Kidney (tissue), 13 donors: ENCODE measurements at regions not wholly inside any gene's neighbourhood (a gene's known extent, or its start where the extent isn't known, plus 50 kb on each side); places are given as distances from the start of the nearest gene placed in this dataset.

Experiments
- DNase-seq, 5 donors: peaks; one replicate each; pipeline ENCODE4 v3.0.0-alpha.2; 2013 to 2020
- FAIRE-seq: peaks from 2 replicates; lab custom pipeline; 2012; peaks lifted over from hg19 to GRCh38; lab: Jason Lieb, UNC
- H3K27ac ChIP-seq, 2 donors: one replicate each; pipeline ENCODE4 v1.7.0; 2013; ENCODE audit warnings: low read depth in 2 of 2, low read length in 2 of 2, inconsistent platforms in 1 of 2
- H3K27me3 ChIP-seq: one replicate; pipeline ENCODE4 v1.7.1; 2013; ENCODE audit warnings: low read length, inconsistent platforms; ENCODE audit not compliant: control insufficient read depth, insufficient read depth
- H3K36me3 ChIP-seq, 3 donors: one replicate each; pipeline versions ENCODE4 v1.7.0 to v1.7.1; 2013; ENCODE audit warnings: low read length in 3 of 3, control low read depth in 1 of 3, inconsistent platforms in 1 of 3; ENCODE audit not compliant: insufficient read depth in 3 of 3, control insufficient read depth in 2 of 3
- H3K4me1 ChIP-seq, 3 donors: one replicate each; pipeline versions ENCODE4 v1.7.0 to v1.7.1; 2013; ENCODE audit warnings: low read length in 3 of 3, inconsistent platforms in 1 of 3, low read depth in 1 of 3; ENCODE audit not compliant: control insufficient read depth in 2 of 3, insufficient read depth in 2 of 3
- H3K4me3 ChIP-seq, 3 donors: one replicate each; pipeline versions ENCODE4 v1.7.0 to v1.8.1; 2013; ENCODE audit warnings: low read length in 3 of 3, control low read depth in 1 of 3, inconsistent platforms in 1 of 3
- H3K9ac ChIP-seq, 3 donors: one replicate each; pipeline versions ENCODE4 v1.7.0 to v1.7.1; 2013; ENCODE audit warnings: low read length in 3 of 3, control low read depth in 1 of 3, inconsistent platforms in 1 of 3
- H3K9me3 ChIP-seq, 3 donors: one replicate each; pipeline versions ENCODE4 v1.7.0 to v1.7.1; 2013; ENCODE audit warnings: low read length in 3 of 3, control low read depth in 1 of 3, inconsistent platforms in 1 of 3; ENCODE audit not compliant: control insufficient read depth in 2 of 3, insufficient read depth in 1 of 3
- intact Hi-C: fragments of 100-400 bp; cut with DNase I; formaldehyde crosslinking; loops from one replicate; pipeline ENCODE4 v1.11.1; 2022
- TF ChIP-seq, protein P1 (sequence below): IDR thresholded peaks from 3 replicates; pipeline ENCODE4 v1.5.1; 2012; ENCODE audit warnings: mild to moderate bottlenecking, moderate library complexity, borderline replicate concordance; ENCODE audit not compliant: insufficient read depth; ENCODE audit errors: extremely low read depth
- donor health status: control.
- donor health status: control.
- donor health status: control.
- donor health status: control.
- donor health status: control.
- donor health status: DM: yes; HTN: yes; CAD: no.
- donor health status: Normal renal cell carcinoma (clear cell type).

DNA sequence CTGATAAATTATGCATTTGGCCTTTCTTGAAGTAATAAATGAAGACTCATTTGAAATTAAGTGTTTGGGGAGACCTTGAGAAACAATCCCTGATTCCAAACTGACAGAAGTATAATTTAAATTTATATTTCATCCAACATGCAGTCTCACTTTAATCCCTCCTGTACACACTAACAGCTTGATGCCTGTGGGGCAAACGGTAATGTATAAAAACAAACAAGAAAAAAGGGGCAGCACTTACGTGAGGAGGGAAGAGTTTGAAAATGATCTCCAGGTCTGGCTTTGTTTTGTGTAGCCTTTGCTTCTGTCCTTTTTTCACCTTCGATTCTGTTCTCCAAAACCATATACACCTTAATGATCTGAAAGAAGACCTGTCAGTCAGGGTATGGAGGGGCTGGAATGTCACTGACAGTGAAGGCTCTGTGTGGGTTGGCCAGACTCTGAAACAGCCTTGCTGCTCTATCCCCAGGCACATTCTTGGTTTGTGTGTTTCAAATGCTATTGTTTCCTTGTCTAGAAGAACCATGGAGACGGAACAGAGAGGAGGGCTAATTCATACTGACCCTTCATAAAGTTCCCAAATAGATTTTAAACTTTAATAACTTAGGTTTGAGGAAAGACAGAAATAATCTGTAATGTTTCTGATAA lies 338.2 kb upstream of the WWC1 start:
- no peaks in the 10 kb centered on the region for H3K9me3 ChIP-seq
- no peaks in the 10 kb centered on the region for H3K36me3 ChIP-seq
- no peak overlapping the region for H3K4me3 ChIP-seq
- H3K27me3 ChIP-seq, result no peaks in the 10 kb centered on the region
- FAIRE-seq, result no peak
- TF ChIP-seq, protein P1, sequence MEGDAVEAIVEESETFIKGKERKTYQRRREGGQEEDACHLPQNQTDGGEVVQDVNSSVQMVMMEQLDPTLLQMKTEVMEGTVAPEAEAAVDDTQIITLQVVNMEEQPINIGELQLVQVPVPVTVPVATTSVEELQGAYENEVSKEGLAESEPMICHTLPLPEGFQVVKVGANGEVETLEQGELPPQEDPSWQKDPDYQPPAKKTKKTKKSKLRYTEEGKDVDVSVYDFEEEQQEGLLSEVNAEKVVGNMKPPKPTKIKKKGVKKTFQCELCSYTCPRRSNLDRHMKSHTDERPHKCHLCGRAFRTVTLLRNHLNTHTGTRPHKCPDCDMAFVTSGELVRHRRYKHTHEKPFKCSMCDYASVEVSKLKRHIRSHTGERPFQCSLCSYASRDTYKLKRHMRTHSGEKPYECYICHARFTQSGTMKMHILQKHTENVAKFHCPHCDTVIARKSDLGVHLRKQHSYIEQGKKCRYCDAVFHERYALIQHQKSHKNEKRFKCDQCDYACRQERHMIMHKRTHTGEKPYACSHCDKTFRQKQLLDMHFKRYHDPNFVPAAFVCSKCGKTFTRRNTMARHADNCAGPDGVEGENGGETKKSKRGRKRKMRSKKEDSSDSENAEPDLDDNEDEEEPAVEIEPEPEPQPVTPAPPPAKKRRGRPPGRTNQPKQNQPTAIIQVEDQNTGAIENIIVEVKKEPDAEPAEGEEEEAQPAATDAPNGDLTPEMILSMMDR, result no peak
- H3K9ac ChIP-seq, result no peak overlapping the region
- peak in 2 of 5 donors; percentile 29 to 46 for DNase-seq
- H3K4me1 ChIP-seq, result no peaks in the 10 kb centered on the region
- H3K27ac ChIP-seq, result no peak overlapping the region
- intact Hi-C loops, result no loop called here

DNA sequence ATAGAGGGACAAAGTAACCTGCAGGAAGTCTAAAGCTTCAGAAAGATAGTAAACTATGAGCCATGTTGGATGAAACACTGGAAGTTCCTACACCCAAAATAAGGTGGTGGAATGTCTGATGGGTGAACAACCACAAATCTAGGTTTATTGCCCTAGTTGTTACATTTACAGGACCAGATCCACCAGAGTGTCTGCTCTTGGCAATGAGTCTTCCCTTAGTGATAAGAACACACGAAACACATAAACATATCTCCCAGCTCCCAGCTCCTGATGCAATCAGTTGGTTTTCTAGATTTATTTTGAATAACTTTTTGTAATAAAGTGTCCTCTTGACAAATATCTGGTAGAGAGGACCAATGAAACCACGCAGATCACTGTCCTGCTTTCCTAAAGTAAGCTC lies 329.7 kb upstream of the WWC1 start:
- Histone ChIP-seq H3K9me3 (no peaks in the 10 kb centered on the region), H3K36me3 (no peaks in the 10 kb centered on the region), H3K27me3 (no peaks in the 10 kb centered on the region), H3K4me1 (no peaks in the 10 kb centered on the region), H3K27ac (no peak overlapping the region), H3K4me3 (no peak overlapping the region), H3K9ac (no peak overlapping the region)
- intact Hi-C loops, result no loop called here
- DNase-seq (no peak), FAIRE-seq (no peak)
- TF ChIP-seq, protein P1, result no peak

DNA sequence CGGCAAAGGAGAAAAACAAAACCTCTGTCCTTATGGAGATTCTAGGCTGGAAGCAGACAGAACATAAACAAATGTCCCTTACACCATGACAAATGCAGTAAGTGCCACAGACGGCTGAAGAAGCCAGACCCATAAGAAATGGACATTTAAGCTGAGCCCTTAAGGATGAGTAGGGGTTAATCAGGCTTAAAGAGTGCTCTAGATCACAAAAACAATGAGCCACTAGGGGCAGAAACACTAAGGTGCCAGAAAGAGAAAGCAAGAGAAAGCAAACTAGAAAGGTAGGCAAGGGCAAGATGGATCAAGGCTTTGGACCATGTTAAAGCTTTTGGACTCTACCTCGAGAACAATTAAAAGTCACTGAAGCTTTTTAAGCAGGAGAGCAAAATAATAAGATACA lies 326.9 kb upstream of the WWC1 start:
- DNase-seq (no peak), FAIRE-seq (no peak)
- H3K27ac ChIP-seq, result no peak overlapping the region
- intact Hi-C loops, result no loop called here
- H3K36me3 ChIP-seq, result no peaks in the 10 kb centered on the region
- no peaks in the 10 kb centered on the region for H3K27me3 ChIP-seq
- no peak overlapping the region for H3K9ac ChIP-seq
- TF ChIP-seq, protein P1, result no peak
- H3K9me3 ChIP-seq, result no peaks in the 10 kb centered on the region
- H3K4me3 ChIP-seq, result no peak overlapping the region
- H3K4me1 ChIP-seq, result no peaks in the 10 kb centered on the region

DNA sequence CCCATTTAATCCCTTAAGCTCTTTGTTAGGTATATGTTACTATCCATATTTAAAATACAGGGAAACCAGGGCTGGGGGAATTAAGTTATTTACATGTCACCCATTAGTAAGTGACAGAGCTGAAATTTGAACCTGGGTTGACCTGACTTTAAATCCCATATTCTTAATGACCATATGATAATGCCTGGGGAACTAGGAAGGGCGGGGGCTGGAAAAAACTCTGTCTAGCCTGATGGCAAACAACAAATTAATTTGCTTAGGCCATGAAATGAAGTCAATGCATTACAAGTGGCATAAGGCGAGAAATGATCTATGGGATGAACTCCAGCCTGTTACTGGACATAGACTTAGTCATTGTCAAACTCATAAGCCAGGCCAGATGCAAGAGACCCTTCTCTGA lies 325.7 kb upstream of the WWC1 start:
- H3K9ac ChIP-seq, result no peak overlapping the region

More for the DNA sequence above, 325.7 kb upstream of the WWC1 start:
- no peaks in the 10 kb centered on the region for H3K9me3 ChIP-seq
- no peak overlapping the region for H3K4me3 ChIP-seq
- TF ChIP-seq, protein P1, result no peak
- FAIRE-seq (no peak), DNase-seq (no peak)
- no peaks in the 10 kb centered on the region for H3K36me3 ChIP-seq
- H3K27me3 ChIP-seq, result no peaks in the 10 kb centered on the region
- H3K27ac ChIP-seq, result no peak overlapping the region
- intact Hi-C loops, result no loop called here
- no peaks in the 10 kb centered on the region for H3K4me1 ChIP-seq
